NCI-H510A (cell line): ENCODE measurements at regions not wholly inside any gene's neighbourhood (a gene's known extent, or its start where the extent isn't known, plus 50 kb on each side); places are given as distances from the start of the nearest gene placed in this dataset.
A peak's percentile ranks its signal among the peaks of the same experiment; 100 is the strongest.
"Not testable (repeated sequence)": the region's sequence is repeated elsewhere in the genome, so short reads cannot be mapped to it uniquely, and the experiment has no call there.

Experiments
- DNase-seq: peaks from one replicate; lab custom pipeline; 2025; lab: John Stamatoyannopoulos, UW

DNA sequence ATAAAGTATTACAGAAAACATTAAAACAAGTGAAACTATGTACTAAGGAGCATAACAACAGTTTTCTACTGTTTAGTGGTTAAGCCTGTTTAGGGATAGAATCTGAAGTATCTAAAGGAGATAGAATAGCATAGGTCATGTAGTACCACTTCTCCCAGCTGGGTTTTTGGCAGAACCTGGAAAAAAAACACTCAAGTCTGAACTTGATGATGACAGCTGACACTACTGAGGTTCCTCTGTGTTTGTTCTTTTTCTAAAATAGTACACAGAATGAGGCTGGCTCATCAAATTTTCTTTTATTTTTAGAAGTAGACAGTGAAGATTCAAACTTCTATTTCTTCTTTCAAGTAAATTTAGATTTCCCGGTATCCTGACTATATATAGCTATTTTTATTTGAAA, 203.8 kb upstream of the ACO1 start:
- no peak for DNase-seq

DNA sequence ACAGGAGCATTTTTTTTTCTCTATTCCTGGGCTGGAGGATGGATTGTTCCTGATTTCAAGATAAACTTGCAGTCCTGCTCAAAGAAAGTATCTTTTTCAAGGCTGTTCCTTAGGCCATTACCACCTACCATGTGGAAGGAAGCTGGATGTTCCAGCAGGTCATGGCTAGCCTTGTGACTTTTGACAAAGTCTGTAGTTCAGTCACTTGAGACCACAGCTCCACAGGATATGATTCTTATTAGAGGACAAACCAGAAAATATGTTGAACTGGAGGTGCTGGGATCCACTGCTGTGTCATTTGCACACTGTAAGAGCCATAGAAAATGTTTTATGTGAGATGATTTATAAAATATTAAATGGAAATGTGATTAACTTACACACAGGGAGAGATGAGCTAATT, 184.2 kb upstream of the ACO1 start:
- no peak for DNase-seq

DNA sequence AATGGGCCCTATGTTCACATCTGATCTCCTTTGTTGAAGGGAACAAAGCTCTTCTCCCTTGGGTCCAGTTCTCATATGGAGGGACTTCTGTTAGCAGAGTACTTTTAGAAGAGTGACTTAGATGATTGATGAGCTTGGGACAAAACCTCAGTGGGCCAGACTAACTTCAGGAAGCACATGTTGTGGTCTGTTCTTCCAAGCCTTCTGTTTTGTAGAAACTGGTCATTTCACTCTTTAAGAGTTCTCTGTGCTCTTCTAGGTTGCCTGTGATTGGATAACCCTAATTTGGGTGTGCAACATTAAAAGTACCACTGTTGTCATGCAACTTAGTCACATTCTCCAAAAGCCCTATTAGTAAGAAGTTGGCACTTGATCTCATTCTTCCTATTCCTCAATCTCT, 183.5 kb upstream of the ACO1 start:
- no peak for DNase-seq

DNA sequence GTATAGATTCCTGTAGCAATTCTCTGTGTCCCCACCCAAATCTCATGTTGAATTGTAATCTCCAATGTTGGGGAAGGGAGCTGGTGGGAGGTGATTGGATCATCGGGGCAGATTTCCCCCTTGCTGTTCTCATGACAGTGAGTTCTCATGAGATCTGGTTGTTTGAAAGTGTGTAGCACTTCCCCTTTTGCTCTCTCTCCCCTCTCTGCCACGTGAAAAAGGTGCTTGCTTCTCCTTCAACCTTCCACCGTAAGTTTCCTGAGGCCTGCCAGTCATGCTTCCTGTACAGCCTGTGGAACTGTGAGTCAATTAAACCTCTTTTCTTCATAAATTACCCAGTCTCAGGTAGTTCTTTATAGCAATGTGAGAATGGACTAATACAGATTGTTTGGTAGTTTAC, 175.3 kb upstream of the ACO1 start:
- DNase-seq, result not testable (repeated sequence)

DNA sequence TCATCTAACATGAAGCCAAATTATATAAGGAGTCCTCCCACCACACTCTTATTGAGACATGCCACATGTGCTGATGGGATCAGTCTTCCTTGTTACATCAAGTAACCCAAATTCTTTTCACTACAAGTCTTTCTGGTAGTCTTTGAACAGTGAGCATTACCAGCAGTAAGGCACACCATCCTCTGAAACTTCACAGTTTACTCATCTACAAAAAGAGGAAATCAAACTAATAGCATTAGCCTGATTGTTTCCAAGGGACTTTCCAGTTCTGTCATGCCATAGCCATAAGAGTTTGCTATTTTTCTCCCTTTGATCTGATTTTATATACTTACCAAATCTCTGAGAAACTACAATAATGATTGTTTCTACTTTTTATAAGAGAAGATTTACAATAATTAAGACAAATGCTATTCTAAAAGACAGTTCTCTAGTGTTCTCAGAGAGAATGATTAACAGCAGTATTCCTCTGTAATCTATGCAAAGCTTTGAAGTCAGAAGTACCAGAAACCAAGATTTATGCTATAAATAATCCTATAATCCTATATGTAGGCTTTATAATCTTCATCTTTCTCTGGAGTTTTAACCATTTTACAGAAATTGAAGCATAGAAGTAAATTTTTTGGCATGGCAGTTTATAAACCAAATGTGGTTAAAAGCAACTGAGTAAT, 166.2 kb upstream of the ACO1 start:
- DNase-seq, result no peak

DNA sequence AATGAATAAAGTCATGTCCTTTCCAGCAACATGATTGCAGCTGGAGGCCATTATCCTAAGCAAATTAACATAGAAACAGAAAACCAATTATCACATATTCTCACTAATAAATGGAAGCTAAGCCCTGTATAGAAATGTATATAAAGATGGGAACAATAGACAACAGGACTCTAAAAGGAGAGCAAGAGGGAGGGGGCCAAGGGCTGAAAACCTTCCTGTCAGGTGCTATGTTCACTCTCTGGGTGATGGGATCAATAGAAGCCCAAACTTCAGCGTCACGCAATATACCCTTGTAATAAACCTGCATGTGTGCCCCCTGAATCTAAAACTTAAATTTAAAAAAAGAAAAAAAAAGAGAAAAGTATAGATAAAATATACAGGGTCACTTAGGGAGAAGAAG, 163.7 kb upstream of the ACO1 start:
- DNase-seq, result no peak

DNA sequence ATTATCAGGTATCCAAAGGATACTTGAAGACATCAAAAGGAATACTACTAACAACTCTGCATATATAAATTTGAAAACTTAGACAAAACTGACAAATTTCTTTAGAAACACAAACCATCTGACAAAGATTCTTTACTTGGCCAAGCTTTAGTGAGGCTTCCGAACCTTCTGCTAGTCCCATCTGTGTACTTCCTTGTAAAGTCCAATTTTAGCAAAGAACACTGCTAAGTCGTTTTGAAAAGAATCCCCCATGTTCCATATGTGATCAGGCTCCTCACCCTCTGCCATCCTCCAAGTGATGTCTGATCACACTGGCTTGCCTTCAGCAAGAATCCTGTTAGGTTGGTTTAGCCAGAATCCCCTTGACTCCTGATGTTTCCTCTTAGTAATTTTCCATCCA, 150.0 kb upstream of the ACO1 start:
- no peak for DNase-seq

DNA sequence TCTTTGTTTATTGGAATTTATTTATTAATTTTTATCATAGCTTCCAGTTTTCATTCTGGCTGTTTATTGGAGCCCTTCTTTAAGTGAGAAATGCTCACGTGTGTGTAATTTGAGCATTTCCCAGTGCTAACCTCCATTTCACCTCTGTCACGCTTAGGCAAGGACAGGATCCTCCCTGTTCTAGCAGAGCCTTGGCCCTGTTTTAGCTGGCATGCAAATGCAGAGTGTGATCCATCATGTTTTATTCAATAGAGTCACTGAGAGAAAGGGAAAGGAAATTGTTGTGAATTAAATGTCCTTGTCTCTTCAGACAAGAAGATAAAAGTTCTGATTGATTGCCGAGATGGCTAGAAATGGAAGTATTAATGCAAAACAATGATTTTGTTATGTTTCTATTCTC, 137.3 kb upstream of the ACO1 start:
- no peak for DNase-seq

DNA sequence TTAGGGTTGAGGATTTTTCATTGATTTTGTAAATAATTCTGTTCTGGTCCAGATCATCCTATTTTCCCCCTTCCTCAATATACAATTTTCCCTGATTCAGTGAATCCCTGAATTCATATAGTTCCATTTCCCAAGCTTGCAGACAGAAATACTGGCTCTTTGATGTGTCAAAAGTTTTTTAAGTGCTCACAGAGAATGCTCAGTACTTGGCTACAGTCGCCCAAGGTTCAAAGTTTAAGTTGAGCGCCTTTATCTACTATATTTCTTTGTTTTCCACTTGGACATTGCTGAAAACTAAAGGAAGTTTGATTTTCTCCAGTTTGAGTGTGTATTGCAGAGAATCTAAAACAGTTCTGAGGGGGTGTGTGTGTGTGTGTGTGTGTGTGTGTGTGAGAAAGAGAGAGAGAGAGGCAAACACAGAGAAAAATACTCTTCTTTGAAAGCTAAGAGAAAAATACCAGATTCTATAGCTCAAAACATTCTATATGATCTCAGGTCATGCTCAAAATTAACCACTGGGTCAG, 136.2 kb upstream of the ACO1 start:
- DNase-seq, result no peak

DNA sequence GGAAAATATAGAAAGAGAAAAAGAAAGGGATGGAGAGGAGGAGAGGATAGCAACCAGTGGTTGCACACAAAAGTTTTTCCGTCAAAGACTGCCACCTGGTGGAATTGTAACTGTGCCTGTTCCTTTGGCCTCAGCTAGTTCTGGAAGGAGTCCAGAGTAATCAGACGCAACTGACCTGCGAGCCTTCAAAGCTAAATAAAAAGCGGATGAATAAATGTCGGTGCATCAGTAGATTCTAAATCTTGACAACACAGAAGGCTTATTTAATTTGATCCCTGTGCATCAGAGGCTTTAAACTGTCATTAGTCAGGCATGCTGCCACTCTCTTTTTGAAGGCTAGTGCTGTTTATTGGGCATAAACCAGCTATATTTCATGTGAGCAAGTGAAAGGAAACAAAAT, 132.9 kb upstream of the ACO1 start:
- DNase-seq, result peak; percentile 1

DNA sequence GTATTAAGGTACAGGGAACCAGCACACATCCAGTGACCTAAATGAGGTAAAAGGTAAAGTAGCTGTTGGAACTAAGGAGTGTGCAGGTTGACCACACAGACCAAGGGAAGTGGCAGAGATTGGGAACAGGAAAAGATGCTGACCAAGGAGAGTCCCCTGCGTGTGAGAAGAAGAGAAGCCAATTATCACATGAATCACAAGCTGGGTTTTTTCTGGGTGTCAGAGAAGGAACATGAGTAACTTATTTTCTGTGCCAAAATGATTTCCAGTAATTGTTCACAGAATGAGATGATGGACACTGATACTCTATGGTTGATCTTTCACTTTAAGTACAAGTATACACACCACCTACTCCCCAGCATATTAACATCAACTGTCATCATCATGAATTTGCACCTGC, 130.7 kb upstream of the ACO1 start:
- no peak for DNase-seq

DNA sequence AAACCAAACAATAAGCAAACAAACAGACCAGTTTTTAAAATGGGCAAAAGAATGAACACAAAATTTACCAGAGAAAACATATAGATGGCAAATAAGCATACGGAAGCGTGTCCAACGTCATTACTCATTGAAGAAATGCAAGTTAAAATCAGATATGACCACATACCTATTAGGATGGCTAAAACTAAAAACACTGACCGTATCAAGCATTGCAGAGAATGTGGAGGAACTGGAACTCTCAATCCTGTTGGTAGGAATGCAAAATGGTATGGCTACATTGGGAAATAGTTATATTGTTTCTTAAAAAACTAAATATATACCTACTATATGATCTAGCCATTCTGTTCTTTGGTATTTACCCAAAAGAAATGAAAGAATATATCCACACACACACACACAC, 129.4 kb upstream of the ACO1 start:
- no peak for DNase-seq

DNA sequence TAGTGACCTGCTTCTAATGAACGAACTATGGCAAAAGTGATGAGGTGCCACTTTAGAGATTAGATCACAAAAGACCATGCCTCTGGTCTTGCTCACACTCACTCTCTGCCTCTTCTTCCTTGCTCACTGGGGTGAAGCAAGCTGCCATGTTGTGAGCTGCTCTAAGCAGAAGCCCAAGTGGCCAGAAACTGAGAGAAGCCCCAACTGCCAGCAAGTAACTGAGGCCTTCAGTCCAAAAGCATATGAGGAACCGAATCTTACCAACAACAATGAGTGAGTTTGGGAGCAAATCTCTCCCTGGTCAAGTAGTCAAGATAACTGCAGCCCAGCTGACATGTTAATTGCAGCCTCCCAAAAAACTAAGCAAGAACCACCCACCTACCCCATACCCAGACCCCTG, 126.0 kb upstream of the ACO1 start:
- no peak for DNase-seq

DNA sequence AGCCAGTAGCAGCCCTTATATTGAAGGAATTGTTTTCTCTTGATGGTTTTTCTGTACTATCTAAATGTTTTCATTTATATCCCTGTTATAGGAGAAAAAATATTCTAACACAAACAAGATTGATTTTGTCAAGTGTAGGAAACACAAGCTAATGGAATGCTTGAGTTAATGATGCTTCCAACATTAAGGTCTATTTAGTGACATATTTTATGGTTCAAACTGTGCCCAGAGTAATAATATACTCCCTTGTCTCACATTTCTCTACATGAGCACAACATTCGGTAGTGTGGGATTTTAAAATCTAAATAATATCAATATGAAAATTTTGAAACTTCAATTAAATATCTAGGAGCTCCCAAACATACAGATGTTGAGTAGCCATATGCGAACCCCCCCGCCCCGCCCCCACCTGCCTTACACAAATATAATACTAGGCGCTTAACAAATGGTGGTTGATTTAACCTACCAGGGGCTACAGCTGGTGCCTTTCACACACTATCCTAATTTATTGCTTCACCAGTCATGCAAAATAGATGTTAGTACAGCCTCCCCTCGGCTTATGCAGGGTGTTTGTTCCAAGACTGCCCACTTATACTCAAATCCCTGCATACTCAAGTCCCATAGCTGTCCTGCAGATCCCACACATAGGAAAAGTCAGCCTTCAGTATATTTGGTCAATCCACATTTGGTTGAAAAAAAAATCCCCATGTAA, 124.1 kb upstream of the ACO1 start:
- no peak for DNase-seq

DNA sequence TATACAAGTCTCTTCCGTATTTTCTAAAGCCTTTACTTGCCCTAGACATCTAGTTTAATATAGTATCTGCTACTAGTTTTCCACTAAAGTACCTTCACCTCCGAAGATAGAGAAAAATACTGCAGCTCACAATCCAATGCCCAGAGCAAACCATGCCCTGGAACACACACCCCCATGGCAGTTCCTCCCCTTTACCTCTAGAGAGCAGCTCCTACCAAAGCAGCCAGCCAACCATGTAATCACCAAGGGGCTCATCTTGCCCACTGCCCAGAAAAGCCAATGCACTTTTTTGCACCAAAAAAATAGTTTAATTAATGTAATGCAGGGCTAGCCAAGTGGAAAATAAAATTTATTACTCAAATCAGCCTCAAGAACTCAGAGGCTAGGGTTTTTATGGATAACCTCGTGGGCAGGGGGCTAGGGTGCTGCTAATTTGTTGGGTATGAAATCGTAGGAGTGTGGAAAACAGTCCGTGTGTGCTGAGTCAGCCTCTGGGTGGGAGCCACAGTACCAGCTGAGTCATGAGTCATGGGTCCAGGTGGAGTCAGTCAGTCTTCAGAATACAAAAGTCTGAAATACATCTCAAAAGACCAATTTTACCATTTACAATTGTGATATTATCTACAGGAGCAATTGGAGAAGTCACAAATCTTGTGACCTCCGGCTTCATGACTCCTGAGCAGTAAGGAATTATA, 120.1 kb upstream of the ACO1 start:
- no peak for DNase-seq

DNA sequence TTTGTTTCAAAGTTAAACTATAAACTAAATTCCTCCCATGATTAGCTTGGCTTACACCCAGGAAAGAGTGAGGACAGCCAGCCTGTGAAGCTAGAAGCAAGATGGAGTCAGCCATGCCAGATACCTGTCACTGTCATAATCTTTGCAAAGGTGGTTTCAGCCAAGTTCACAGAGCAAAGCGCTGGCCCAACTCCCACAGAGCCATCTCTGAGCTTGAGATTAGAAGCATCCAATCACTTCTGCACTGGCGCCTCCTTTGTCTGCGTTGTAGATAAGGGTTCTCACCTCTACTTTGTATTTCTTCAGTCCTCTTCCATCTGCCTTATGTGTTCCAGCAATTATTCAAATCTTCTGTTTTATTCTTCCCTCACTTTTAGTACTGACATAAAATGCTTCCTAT, 119.4 kb upstream of the ACO1 start:
- no peak for DNase-seq

DNA sequence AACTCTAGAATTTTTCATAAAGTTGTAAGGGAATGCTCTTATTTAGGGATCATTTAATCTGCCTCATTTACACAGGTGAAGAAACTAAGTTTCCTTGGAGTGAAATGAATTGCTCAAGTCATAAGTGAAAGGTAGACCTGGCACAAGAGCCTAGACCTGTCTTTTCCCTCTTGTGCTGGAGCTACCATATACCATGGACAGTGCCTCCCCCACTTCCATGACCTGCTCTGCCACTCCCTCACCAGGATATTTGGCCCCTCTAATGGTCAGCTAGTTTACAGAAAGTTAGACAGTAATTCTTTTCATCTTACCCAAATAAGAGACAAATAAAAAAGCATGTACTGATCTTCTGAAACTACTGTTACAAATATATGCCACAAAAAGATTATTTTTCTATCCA, 105.5 kb upstream of the ACO1 start:
- no peak for DNase-seq

DNA sequence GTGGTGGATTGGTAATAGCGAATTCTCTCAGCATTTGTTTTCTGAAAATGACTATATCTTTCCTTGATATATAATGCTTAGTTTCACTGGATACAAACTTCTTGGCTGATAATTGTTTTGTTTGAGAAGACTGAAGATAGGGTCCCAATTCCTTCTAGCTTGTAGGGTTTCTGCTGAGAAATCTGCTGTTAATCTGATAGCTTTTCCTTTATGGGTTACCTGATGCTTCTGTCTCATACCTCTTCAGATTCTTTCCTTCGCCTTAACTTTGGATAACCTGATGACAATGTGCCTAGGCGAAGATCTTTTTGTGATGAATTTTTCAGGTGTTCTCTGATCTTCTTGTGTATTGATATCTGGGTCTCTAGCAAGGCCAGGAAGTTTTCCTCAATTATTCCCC, 94.7 kb upstream of the ACO1 start:
- DNase-seq, result no peak

DNA sequence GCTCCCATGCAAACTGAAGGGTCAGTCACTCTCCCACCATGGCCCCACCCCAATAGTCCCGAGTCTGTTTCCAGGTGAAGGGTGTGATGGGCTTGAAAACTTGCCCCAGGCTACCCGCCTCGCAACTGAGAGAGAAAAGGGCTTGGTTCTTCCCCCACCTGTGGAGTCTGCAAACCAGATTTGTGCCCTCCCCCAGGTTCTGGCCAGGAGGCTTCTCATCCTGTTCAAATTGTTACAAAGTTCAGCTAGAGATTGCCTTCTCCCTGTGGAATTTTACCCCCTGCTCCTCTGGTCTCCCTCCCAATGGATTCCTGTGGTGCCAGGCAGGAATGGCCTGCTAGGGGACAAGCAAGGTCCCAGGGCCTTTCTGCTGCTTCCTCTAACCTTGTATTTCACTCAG, 93.1 kb upstream of the ACO1 start:
- no peak for DNase-seq

DNA sequence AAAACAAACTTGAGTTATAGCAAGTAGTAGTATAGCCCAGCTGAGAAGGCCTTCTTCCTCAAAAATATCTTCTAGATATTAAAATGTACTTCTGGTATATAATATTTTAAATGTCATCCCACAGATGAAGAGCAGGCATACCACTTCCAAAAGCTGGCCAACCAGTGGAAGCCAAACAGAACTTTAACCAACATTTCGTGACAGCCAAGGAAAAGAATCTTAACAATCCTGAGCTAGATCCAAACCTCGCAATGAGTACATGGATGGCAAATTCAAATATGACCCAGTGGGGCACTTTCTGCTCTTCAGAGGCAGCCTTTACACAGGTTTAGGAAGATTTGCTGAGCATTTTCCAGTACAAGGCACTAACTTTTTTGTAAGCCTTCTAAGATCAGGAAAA, 91.8 kb upstream of the ACO1 start:
- no peak for DNase-seq

DNA sequence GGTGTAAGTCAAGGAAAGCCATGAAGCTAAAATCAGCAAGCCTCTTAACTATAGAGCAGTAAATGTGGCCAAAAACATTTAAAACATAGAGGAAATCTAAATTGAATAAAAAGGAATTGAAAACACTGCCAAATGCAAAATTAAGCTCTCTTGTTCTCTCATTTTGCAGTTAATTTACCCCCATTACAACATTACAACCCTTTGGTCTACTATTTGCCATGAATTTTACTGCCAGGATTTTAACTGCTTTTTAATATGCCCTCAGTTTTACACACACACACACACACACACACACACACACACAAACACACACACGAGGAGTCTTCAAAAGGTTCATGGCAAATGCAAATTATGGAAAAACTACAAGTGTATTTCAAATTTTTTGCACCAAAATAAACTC, 91.4 kb upstream of the ACO1 start:
- DNase-seq, result no peak

DNA sequence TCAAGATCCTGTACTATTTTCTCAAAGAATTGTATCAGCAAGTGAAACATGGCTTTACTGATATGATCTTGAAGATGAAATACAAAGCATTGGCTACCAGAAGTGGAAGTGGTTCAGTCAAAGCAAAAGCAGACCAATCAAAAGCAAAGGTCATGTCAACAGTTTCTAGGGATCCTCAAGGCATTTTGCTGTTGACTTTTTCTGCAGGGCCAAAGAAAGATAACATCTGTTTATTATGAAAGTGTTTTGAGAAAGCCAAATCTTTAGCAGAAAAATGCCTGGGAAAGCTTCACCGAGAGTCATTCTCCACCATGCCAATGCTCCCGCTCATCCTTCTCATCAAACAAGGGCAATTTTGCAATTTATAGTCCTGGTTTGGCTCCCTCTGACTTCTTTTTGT, 90.3 kb upstream of the ACO1 start:
- DNase-seq, result no peak

DNA sequence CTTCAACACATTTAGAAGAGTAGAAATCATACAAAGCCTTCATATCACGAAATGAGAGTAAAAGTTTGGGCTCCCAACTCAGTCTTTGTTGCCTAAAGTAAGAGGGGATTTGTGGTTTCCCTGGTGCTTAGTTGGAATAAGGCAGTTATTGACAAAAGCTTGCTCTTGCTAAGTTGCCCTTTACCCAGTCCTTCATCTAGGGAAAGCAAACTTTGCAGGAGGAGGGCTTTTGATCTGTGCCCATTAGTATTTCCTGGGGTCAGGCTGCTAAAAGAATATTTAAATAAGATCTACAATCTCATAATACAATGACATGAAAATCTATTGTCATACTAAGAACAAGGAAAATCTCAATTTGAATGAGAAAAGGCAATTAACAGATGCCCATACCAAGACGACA, 84.1 kb upstream of the ACO1 start:
- DNase-seq, result no peak
